SH-SY5Y (cell line): ENCODE measurements at regions not wholly inside any gene's neighbourhood (a gene's known extent, or its start where the extent isn't known, plus 50 kb on each side); places are given as distances from the start of the nearest gene placed in this dataset.

Experiments
- GATA2 ChIP-seq: IDR thresholded peaks from 2 replicates; pipeline ENCODE4 v1.6.1; 2011; ENCODE audit warnings: mild to moderate bottlenecking, low read depth, low read length
- GATA3 ChIP-seq: IDR thresholded peaks from 2 replicates; pipeline ENCODE4 v1.6.1; 2011; ENCODE audit warnings: low read depth, mild to moderate bottlenecking, low read length, moderate library complexity

DNA sequence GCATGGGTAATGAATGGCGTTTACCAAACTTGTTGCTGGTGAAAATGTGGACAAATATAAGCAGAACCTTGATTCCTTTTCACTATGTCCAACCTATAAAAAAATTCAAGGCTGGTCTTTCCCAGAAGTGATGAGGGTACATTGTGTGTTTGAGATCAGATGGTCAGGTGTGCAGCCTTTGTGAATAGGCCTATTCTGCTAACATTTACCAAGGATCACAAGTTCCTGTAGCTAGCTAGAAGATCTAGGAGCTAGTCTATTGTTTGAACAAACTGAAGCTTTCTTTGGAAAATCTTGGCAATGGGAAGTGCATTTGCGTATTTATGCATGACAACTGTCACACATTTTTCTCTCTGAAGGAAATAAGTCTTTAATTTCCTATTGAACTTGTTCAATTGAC, 489.6 kb downstream of the KLF5 start:
- TF ChIP-seq GATA2 (no peak), GATA3 (no peak)
